Activated naive CD4-positive, alpha-beta T cell (primary cell): ENCODE measurements at regions not wholly inside any gene's neighbourhood (a gene's known extent, or its start where the extent isn't known, plus 50 kb on each side); places are given as distances from the start of the nearest gene placed in this dataset.
"Not testable (repeated sequence)": the region's sequence is repeated elsewhere in the genome, so short reads cannot be mapped to it uniquely, and the experiment has no call there.

Experiments
- DNase-seq, 4 experiments: peaks; one replicate each; lab custom pipeline; 2025; lab: John Stamatoyannopoulos, UW

DNA sequence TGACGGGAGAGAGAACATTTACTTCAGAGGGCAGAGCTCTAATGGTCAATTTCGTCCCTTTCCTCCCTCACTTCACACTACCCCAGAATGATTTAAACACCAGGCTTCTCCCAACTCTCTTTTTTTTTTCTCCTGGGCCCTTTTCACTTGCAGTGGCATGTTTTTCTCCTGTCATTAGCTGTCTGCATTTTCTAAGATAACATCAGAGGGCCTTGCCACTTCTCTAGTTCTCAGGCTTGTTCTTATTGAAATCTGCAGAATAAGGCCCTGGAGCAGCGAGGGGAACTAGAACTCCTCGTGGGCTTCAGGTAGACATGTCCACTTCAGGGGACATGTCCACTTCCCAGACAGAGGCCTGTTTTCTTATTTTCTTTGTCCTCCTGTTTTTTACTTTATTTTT, 514.4 kb upstream of the TBL1XR1 start:
- DNase-seq = no peak

DNA sequence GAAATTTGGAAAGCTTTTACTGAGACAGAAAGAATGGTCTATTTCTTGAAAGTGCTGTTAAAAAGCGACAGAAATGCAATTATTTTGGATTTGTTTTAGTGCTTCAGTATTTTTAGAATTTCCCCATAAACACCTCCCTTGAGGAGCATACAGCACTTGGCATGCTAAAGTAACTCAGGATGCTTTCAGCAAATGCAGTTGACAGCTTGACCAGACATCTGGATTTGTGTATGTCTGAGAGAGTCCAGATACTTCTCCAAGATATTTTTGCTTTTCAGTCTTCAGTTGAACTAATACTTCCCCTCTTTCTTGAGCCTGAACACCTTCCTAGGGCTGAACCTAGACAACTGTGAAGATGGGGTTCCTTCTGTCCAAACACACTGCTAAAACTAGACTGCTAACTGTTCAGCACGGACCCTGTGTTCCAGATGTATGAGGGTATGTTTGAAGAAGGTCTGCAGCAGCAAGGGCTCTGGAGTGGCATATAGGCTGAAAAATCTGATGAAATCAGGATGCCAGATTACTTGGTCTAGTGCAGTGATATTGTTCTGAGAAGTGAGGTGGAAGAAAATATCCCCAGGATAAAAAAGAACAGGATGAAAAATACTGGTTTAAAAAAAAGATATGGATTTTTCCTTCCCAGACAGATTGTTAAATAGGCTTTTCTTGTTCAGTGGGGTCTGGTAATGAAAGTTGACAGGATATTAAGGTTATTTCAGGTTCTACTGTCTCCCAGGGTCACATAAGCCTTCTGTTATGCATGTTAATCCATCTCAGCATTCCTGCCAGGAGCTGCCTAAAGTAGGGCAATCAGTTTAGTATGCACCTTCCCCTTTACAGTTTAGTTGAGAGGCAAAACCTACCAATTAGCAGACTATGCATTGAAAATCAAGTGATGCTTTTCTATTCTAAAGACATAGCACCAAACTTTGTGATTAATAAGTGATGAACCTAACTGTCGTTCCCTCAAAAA, 516.9 kb upstream of the TBL1XR1 start:
- no peak for DNase-seq

DNA sequence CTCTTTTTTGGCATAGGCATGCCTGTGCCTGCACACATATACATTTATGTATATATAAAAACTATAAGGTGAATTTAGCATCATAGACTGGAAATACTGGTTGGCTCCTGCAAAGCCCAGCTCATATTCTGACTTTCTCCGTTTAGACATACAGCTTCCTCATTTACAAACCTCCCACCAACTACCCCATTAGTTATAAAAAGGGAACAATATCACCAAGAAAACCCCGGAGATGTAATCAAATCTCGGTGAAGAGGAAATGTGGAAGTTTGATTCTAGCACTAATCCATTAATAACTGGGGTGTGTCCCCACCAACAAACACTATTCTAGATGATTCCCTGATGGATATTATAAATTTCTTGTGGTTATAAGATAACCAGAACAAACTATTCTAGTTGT, 517.7 kb upstream of the TBL1XR1 start:
- DNase-seq = no peak

DNA sequence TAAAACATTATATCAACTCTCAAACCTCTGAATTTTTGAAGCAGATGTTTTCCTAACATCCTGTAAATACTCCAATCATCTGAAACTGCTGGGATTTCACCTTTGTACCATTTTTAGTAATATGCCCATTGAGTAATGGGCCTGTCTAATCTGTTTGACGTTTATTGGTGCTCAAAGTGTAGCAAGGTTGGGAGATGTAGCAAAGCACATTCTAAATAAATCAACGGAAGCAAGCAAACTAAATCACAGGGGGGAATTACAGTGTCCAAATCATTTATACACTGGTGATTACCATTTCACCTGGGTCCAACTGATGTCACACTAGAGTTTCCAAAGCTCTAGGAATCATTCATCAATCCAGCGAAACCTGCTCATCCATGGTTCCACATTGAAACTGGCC, 518.7 kb upstream of the TBL1XR1 start:
- DNase-seq = no peak

DNA sequence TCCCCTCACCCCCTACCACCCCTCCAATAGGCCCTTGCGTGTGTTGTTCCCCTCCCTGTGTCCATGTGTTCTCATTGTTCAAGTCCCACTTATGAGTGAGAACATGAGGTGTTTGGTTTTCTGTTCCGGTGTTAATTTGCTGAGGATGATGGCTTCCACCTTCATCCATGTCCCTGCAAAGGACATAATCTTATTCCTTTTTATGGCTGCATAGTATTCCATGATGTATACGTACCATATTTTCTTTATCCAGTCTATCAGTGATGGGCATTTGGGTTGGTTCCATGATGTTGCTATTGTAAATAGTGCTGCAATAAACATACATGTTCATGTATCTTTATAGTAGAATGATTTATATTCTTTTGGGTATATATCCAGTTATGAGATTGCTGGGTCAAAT, 523.6 kb upstream of the TBL1XR1 start:
- not testable (repeated sequence) for DNase-seq

DNA sequence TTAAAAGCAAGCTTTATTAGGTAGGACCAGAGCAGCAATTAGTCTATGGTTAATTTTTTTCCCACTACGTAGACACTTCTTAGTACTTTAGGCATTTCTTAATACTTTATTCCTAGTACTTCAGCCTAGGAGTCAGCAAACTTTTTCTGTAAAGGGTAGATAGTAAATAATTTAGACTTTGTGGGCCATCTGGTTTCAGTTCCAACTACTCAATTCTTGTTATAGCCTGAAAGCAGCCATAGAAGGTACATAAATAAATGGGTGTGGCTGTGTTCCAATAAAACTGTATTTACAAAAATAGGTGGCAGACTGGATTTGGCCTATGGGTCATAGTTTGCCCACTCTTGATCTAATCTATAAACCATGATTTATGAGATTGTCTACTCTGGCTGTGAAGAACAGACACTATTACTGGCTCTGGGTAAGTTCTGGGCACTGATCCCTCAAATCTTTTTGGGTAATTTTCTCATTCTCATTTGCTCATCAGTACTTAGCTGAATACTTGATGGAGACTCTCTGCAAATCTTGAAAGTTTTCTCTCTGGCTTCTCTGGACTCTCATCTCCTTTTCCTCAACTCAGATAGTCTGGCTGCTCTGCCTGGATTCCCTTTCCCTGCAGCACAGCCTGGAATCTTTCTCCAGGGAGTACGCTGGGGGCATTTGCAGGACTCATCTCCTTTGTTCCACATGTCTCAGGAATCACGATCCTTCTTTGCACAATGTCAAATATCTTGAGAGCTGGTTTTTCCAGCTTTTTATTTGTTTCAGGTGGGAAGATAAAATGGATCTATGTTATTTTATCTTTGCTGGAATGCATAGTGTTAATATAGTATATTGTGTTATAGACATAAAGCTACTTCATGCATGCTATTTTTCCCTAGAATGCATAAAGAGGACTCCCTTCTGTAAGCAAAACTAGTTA, 524.8 kb upstream of the TBL1XR1 start:
- no peak for DNase-seq

DNA sequence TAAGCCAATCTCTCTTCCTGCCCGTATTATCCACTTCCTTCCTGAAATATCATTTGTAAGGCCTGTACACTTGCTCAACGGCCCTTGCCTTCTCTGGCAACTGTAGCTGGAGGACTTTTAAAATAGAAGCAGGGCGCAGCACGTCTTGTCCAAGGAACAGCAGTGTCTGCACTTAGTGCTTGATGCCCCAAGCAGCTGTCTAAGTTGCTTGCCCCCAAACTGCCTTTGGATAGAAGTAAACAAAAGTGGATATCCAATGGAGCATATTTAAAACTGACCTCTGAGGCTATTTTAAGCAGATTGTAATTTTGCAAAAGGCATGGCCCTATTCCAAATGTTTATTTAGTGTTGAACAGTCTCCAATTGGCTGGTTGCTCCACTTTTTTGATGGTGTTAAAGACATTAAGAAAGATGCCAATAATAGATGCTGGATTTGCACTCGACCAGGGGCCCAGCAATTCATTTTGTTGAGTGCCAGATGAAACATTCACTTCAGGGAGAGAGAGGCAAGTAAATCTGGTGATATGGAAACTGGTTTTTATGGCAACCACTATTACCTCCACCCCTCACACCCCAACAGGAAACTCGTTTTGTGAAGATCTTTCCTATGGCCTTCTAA, 526.8 kb upstream of the TBL1XR1 start:
- DNase-seq = no peak

DNA sequence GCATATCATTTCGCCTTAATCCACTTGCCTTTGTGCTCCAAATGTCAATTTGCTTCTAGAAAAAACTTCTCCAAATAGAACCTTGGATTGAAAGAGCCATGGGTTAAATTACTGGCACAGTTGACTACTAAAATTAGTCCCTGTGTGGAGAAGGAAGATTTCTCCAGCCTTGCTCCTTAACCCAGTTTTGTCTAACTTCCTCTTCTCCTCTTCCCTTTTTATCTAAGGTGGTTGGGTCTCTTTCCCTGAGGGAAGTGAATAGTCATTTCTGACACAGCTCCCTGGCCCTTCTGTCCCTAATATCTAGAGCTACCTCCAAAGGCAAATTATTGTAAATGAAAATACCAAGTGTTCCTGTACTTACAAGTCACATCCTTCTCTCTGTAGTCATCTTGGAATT, 527.9 kb upstream of the TBL1XR1 start:
- DNase-seq = no peak

DNA sequence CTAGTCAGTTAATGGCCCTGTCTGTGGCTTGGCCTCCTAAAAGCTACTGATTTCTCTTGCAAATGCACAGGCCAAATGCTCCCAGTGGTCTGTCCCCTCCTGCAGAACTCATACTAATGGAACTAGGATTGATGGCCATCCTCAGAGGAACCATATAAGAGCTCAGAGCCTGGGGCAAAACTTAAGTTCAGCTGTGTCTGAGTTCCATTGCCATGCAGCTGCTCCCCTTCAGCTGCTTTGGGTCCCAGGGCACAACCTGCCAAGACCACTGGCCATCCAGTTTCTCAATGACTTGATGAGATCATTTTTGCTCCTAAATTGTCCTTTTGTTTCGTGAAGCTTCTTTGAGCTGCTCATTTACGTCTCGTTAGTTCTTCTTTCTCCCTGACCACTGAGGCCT, 529.5 kb upstream of the TBL1XR1 start:
- DNase-seq = no peak

DNA sequence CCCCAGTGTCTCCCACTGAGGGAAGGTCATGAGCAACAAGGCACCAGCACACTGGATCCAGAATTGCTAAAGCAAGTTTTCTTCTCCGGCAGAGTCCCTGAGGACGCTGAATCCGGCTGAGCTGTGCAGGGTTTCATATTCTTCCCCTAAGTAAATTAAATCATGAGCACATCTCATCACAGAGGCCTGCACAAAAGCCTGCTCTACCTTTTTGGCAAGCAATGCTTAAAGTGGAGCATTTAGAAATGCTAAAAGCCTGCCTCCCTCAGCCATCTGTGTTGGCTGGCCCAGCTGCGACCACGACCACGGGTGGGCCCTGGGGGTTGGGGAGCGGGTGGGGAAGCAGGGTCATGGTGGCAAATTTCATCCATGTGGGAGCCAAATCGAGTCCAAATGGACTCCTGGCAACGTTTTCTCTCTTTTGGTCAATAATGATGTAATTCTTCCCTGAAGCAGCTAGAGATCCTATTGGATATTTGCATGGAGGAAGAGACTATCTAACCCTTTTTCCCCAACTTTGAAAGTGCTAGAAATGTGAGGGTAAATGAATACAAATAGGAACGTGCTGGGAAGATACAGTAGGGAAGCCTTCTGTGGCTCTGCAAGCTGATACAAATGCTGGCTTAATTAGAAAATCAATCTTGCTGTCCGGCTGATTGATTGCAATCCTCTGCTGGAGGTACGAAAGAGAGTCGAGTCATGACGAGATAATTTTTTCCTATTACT, 532.8 kb upstream of the TBL1XR1 start:
- DNase-seq = no peak

DNA sequence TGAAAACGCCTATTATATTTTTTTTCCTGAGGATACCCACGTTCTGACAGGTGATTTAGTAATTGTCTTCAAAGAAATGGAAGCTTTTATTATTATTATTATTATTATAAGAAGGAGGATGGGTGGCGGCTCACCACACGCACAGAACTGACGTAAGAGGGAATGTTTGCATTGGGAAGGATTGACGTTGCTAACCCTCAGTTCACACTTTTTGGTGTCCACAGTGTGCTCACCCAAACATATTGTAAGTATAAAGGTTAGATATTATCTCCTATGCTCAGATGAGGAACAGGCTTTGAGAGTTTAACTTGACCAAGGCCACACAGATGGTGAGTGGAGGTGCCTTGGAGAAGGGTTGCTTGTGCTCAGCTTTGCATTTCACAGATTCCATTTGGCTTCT, 533.5 kb upstream of the TBL1XR1 start:
- no peak for DNase-seq

DNA sequence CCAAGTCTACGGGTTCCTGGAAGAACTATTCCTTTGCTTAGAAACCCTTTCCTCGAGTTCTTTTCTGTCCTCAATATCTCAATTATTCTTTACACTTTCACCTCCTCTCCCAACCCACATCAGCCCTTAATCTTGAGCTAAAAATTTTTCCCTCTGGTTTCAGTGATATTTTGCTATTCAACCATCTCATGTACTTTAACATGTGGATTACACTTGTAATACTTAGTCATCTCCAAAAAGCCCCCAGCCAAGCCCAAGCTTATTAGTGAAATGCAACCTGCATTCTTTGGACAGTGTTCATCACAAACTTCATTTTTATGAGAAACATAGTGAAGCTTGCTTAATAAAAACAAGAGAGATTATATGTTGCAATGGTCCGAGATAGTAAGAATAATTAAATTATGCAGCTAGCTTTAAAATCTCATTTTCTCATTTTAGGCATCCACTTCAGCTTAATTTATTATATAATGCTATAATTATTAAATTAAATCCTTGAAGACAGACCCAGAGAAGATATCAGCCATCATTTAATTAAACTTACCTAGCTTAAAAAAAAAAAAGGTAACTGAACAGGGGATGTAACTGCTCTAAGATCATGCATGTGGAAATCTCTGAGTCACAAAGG, 534.5 kb upstream of the TBL1XR1 start:
- DNase-seq = no peak

DNA sequence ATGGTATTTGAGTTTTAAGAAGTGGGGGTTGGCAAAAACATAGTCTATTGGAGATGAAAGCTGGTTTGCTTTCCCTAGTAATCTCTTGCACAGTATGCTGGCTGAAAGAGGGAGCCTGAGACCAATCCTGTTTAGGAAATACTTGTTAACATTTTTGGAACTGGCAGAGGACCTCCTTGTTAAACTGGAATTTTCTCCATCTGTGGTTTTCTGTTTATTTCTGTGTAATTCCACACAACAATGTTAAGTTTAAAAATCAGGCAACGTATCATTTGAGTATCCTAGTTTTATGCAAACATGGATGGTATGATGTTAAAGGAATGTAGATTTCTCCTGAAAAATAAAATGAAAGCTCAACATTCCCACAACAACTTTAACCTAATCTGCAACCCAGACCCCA, 536.0 kb upstream of the TBL1XR1 start:
- DNase-seq = no peak

DNA sequence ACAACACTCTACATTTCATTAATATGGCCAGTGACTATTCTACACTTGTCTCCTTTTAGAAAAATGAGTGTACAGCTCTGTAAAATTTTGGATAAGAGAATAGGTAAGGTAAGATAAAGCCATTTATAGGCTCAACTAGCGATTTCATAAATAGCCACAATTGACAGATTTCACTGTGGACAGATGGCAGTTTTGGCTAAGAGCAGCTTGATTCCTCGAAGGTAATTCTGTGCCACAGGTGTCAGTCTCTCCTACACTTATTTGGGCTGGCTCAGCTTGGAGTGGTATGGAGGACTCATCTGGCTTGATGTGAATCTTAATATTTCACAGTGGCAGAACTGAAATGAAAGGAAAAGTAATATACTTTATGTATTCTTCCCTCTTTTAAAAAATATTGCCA, 536.7 kb upstream of the TBL1XR1 start:
- no peak for DNase-seq

DNA sequence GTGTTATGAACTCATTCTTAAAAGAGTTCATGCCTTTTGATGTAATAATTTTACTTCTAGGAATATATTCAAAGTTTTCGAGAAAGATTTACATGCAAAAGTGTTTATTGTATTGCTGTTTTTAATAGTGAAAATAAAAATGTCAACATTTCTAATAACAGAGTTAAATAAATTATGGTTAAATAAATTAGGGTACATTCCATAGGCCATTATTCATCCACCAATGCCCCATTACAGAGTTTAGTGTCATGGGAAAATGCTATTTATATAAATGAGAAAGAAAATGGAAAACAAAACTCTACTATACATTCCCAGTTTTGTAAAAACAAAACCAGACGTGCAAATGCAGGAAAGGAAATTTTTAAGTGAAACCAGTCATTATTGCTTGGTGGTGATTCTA, 538.1 kb upstream of the TBL1XR1 start:
- DNase-seq = no peak

DNA sequence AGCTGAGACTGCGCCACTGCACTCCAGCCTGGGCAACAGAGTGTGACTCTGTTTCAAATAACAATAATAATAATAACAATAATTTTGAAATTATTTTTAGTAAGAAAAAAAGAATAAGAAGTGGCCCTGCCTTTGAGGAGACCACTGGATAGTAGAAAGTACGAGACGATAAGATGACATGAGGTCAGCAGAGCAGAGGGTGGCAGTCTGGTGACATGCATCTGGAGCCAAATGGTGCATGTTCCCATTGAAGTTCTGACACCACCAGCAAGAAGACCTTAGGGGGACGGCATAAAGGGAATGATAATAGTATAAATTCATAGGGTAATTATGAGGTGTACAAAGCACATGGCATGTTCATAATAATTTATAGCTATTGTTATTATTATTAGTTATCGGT, 542.2 kb upstream of the TBL1XR1 start:
- DNase-seq = no peak

DNA sequence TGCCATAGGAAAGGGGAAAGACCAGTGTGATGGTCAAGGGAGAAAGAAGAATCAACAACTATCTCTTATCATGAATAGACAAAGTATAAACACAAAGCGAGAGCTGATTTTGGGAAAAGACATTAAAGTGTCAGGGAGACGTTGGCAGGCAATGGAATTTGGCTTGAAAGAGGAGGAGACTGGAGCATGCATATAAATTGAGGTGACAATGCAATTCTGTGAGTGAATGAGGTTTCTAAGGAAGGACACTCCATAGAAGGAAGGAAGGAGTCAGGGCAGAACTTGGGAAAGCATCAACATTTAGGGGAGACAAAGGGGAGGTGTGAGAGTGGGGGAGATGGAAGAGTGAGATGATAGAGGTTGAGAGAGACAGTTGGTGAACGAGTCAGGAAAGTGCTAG, 543.0 kb upstream of the TBL1XR1 start:
- no peak for DNase-seq

DNA sequence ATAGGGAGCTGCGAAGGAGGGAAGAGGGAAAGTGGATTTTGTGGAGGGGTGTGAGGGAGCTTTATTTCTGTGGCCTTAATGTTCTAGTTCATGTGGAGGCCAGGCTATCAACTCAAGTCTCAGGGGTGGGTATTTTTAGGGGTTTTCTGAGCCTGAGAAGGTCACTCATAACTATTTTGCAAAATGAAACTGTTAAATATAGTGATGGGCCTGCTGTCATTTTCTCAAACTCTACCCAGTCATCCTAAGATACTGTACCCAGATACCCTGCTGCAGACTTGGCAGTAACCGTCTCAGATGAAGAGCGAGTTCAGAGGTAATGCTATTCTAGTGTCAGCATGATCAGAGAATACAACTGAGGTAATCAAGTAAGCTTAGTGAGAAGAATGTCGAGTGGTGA, 545.0 kb upstream of the TBL1XR1 start:
- DNase-seq = no peak

DNA sequence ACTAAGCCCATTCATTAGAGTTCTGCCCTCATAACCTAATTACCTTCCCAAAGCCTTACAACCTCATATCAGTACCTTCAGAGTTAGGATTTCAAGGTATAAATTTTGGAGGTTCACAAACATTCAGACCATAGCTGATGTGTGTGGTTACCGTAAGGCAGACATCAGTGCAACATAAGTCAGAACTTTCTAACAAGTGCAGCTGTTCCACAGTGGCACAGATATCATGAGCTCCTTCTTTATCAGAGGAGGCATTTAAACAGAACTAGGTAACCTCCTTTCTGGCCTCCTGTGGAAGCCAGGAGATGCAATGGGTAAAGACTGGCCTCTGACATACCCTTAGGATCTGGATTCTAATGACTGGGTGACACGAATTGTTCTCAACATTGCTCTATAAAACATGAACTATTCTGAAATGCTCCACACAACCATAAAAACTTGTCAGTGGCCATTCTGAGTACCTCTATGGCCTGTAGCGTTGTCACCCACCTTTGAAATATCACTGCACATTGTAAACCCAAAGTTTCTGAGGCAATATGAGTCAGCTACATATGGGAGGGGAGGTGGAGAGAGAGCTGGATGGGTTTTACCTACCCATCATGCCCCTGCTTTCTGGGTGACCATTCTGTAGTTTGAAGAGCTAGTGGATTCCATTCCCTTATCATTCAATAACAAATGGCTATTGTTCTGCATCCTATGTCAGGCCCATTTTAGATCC, 546.0 kb upstream of the TBL1XR1 start:
- DNase-seq = no peak

DNA sequence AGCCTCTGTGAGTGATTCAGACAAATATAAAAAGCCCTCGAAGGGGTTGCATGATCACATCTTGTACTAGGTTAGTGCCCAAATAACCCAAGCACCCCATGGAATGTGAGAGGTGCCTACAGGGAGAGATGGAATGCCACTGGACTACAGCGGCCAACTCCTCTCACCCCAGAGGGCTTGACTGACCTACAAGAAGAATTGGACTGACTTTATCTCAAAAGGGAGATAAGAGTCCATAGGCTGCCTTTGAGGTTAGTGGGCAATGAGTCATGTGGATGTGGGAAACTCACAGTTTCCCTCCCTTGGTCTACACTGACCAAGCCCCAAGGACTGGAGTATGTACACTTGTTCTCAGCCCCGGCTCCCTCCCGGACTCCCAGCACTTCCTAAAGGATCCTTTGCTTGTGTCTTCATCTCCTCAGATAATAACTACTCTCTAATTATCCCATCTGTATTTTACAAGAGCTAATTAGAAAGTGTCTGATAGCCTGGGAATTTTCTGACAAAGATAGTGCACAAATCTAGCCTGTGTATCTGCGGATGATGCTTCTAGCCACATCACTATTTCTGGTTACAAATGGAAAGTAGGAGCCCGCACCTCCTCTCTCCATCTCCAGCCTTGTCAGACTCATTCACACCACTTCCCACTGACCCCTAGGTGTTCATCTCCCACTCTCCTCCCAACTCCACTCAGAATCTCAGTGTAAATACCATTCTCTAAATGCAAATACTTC, 547.8 kb upstream of the TBL1XR1 start:
- DNase-seq = no peak
